ENCODE measurements at regions not wholly inside any gene's neighbourhood (a gene's known extent, or its start where the extent isn't known, plus 50 kb on each side); places are given as distances from the start of the nearest gene placed in this dataset.
A peak's percentile ranks its signal among the peaks of the same experiment; 100 is the strongest.

GRCh38 chr16:85197611-85198566 lies 85.6 kb upstream of the CIBAR2 start (continued):
- TF ChIP-seq ZNF776 (CRISPR knock-in tag; IDR thresholded peaks at IDR 0.05) (no peak), ZFP37 (CRISPR knock-in tag; IDR thresholded peaks at IDR 0.05; ENCODE audit: borderline replicate concordance) (peak; percentile 74; the same call in 1 of the 2 replicates), NFIC (IDR thresholded peaks at IDR 0.05; ENCODE audit: low read length) (no peak), PBX2 (CRISPR knock-in tag; IDR thresholded peaks at IDR 0.05) (no peak), HNF1A (IDR thresholded peaks at IDR 0.05; ENCODE audit: low read depth) (no peak), HNF1A (CRISPR knock-in tag; IDR thresholded peaks at IDR 0.05; ENCODE audit: borderline replicate concordance) (peak; percentile 73; the same call in 1 of the 2 replicates), SP4 (CRISPR knock-in tag; IDR thresholded peaks at IDR 0.05) (peak; percentile 44; the same call in 1 of the 2 replicates), ZNF704 (CRISPR knock-in tag; IDR thresholded peaks at IDR 0.05; ENCODE audit: borderline replicate concordance) (peak; percentile 92), ZNF691 (CRISPR knock-in tag; IDR thresholded peaks at IDR 0.05; ENCODE audit: borderline replicate concordance, low read depth) (peak; percentile 99; the same call in 1 of the 2 replicates), HOMEZ (CRISPR knock-in tag; IDR thresholded peaks at IDR 0.05; ENCODE audit: low read depth) (peak; percentile 86), NFYC (CRISPR knock-in tag; IDR thresholded peaks at IDR 0.05) (no peak), ZNF292 (CRISPR knock-in tag; IDR thresholded peaks at IDR 0.05; ENCODE audit: borderline replicate concordance, low read depth) (peak; percentile 99), ZNF383 (CRISPR knock-in tag; IDR thresholded peaks at IDR 0.05; ENCODE audit: borderline replicate concordance) (0 out of 2 replicates have a peak, but pooled peaks have one; percentile 33), CSRNP2 (CRISPR knock-in tag; conservative IDR thresholded peaks at IDR 0.05; ENCODE audit: low read depth) (no peak), ZBTB21 (CRISPR knock-in tag; IDR thresholded peaks at IDR 0.05) (peak; percentile 63; the same call in 1 of the 2 replicates), ZMYM4 (CRISPR knock-in tag; IDR thresholded peaks at IDR 0.05) (peak; percentile 91), ZNF773 (CRISPR knock-in tag; IDR thresholded peaks at IDR 0.05; ENCODE audit: borderline replicate concordance) (no peak)
